Panc1 (cell line): ENCODE measurements at regions not wholly inside any gene's neighbourhood (a gene's known extent, or its start where the extent isn't known, plus 50 kb on each side); places are given as distances from the start of the nearest gene placed in this dataset.

Experiments
- POLR2AphosphoS5 ChIP-seq: IDR thresholded peaks from 2 replicates; pipeline ENCODE4 v1.6.1; 2012; ENCODE audit warnings: mild to moderate bottlenecking, low read depth, low read length, moderate library complexity
- REST ChIP-seq, 2 experiments: IDR thresholded peaks; 2 replicates each; pipeline ENCODE4 v1.6.1; 2011 to 2012; ENCODE audit warnings: low read depth in 2 of 2, control low read depth in 1 of 2, low read length in 1 of 2, mild to moderate bottlenecking in 1 of 2, moderate library complexity in 1 of 2; ENCODE audit not compliant: insufficient read depth in 1 of 2
- SIN3A ChIP-seq: IDR thresholded peaks from 2 replicates; pipeline ENCODE4 v1.6.1; 2012; ENCODE audit warnings: low read depth, mild to moderate bottlenecking, low read length, moderate library complexity, borderline replicate concordance; ENCODE audit not compliant: insufficient read depth
- TF ChIP-seq, protein P1 (sequence below): fragments of 450-650 bp; IDR thresholded peaks from 2 replicates; pipeline ENCODE4 v1.5.1; 2017; ENCODE audit warnings: mild to moderate bottlenecking

GRCh38 chr3:118239253-118239652, 795.4 kb downstream of the IGSF11 start:
- TF ChIP-seq, protein P1, sequence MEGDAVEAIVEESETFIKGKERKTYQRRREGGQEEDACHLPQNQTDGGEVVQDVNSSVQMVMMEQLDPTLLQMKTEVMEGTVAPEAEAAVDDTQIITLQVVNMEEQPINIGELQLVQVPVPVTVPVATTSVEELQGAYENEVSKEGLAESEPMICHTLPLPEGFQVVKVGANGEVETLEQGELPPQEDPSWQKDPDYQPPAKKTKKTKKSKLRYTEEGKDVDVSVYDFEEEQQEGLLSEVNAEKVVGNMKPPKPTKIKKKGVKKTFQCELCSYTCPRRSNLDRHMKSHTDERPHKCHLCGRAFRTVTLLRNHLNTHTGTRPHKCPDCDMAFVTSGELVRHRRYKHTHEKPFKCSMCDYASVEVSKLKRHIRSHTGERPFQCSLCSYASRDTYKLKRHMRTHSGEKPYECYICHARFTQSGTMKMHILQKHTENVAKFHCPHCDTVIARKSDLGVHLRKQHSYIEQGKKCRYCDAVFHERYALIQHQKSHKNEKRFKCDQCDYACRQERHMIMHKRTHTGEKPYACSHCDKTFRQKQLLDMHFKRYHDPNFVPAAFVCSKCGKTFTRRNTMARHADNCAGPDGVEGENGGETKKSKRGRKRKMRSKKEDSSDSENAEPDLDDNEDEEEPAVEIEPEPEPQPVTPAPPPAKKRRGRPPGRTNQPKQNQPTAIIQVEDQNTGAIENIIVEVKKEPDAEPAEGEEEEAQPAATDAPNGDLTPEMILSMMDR: no peak
- TF ChIP-seq POLR2AphosphoS5: no peak
- TF ChIP-seq REST (IDR thresholded peaks at IDR 0.05; ENCODE audit: insufficient read depth in 1 of 2, low read depth in 2 of 2, low read length in 1 of 2): no peak
- no peak for TF ChIP-seq SIN3A
